Keratinocyte (primary cell): ENCODE measurements at regions not wholly inside any gene's neighbourhood (a gene's known extent, or its start where the extent isn't known, plus 50 kb on each side); places are given as distances from the start of the nearest gene placed in this dataset.

Source experiments
- DNase-seq: peaks from one replicate; pipeline ENCODE4 v3.0.0-alpha.2; 2011; ENCODE audit warnings: low read depth, missing footprints, low spot score
- FAIRE-seq: peaks from 2 replicates; lab custom pipeline; 2011; peaks lifted over from hg19 to GRCh38; lab: Jason Lieb, UNC
- H2AFZ ChIP-seq: 2 replicates; pipeline ENCODE4 v1.6.0; 2012; ENCODE audit warnings: low read length, control low read depth, inconsistent platforms; ENCODE audit not compliant: control insufficient read depth
- H3K27ac ChIP-seq: 2 replicates; pipeline ENCODE4 v1.5.1; 2011; ENCODE audit warnings: low read length; ENCODE audit not compliant: control insufficient read depth, insufficient read depth
- H3K27me3 ChIP-seq: 3 replicates; pipeline ENCODE4 v1.6.0; 2011; ENCODE audit warnings: low read length; ENCODE audit not compliant: control insufficient read depth, insufficient read depth; ENCODE audit errors: extremely low read depth
- H3K36me3 ChIP-seq, 2 experiments: 2 replicates in 1 of 2; 3 replicates in 1 of 2; pipeline ENCODE4 v1.5.1; 2011; ENCODE audit warnings: low read length in 2 of 2, mild to moderate bottlenecking in 1 of 2; ENCODE audit not compliant: control insufficient read depth in 2 of 2, insufficient read depth in 2 of 2; ENCODE audit errors: extremely low read depth in 1 of 2
- H3K4me1 ChIP-seq: 3 replicates; pipeline ENCODE4 v1.5.1; 2011; ENCODE audit warnings: low read length; ENCODE audit not compliant: control insufficient read depth, insufficient read depth; ENCODE audit errors: extremely low read depth
- H3K4me2 ChIP-seq: 3 replicates; pipeline ENCODE4 v1.6.0; 2011; ENCODE audit warnings: low read depth, low read length; ENCODE audit not compliant: control insufficient read depth, insufficient read depth; ENCODE audit errors: extremely low read depth
- H3K4me3 ChIP-seq, 3 experiments: fragments of 200-600 bp in 1 of 3; sonication (generic) in 1 of 3; 2 replicates in 2 of 3; 3 replicates in 1 of 3; pipeline ENCODE4 v1.5.1; 2011 to 2016; ENCODE audit warnings: low read length in 3 of 3, mild to moderate bottlenecking in 3 of 3, control low read depth in 2 of 3, inconsistent platforms in 1 of 3, low read depth in 1 of 3, mixed read lengths in 1 of 3, mixed run types in 1 of 3, moderate library complexity in 1 of 3; ENCODE audit not compliant: control insufficient read depth in 2 of 3, insufficient read depth in 2 of 3; ENCODE audit errors: extremely low read depth in 1 of 3
- H3K79me2 ChIP-seq: 2 replicates; pipeline ENCODE4 v1.6.0; 2012; ENCODE audit warnings: low read length; ENCODE audit not compliant: control insufficient read depth, insufficient read depth
- H3K9ac ChIP-seq: 3 replicates; pipeline ENCODE4 v1.6.0; 2011; ENCODE audit warnings: low read length; ENCODE audit not compliant: control insufficient read depth, insufficient read depth; ENCODE audit errors: extremely low read depth
- H3K9me1 ChIP-seq: 3 replicates; pipeline ENCODE4 v1.6.0; 2011; ENCODE audit warnings: low read length; ENCODE audit not compliant: control insufficient read depth, insufficient read depth; ENCODE audit errors: extremely low read depth
- H3K9me3 ChIP-seq: 2 replicates; pipeline ENCODE4 v1.5.1; 2012; ENCODE audit warnings: low read depth, low read length; ENCODE audit not compliant: control insufficient read depth
- H4K20me1 ChIP-seq: 3 replicates; pipeline ENCODE4 v1.6.0; 2011; ENCODE audit warnings: low read length; ENCODE audit not compliant: control insufficient read depth, insufficient read depth; ENCODE audit errors: extremely low read depth
- EZH2 ChIP-seq: IDR thresholded peaks from one replicate; pipeline ENCODE4 v1.6.1; 2012; ENCODE audit warnings: inconsistent platforms, mild to moderate bottlenecking, low read length, moderate library complexity
- dilution Hi-C: fragments of 300-500 bp; cut with MboI; formaldehyde crosslinking; loops from one replicate; pipeline ENCODE4 v1.7.0; 2020; ENCODE audit warnings: low sequenced_read_pairs; ENCODE audit not compliant: extremely low pct_ligation_motif_present
- TF ChIP-seq, protein P1 (sequence below), 3 experiments: IDR thresholded peaks in 1 of 3; conservative IDR thresholded peaks in 1 of 3; optimal IDR thresholded peaks in 1 of 3; 2 replicates in 2 of 3; 3 replicates in 1 of 3; pipeline versions ENCODE3 to v1.5.1; 2011; ENCODE audit warnings: low read length in 3 of 3, mild to moderate bottlenecking in 3 of 3, moderate library complexity in 2 of 3, control low read depth in 1 of 3, inconsistent platforms in 1 of 3; ENCODE audit not compliant: insufficient read depth in 2 of 3; ENCODE audit errors: extremely low read depth in 1 of 3

- FAIRE-seq (no peak), DNase-seq (no peak)
- H3K4me3 ChIP-seq: no peak overlapping the region
- TF ChIP-seq EZH2: no peak
- TF ChIP-seq, protein P1, sequence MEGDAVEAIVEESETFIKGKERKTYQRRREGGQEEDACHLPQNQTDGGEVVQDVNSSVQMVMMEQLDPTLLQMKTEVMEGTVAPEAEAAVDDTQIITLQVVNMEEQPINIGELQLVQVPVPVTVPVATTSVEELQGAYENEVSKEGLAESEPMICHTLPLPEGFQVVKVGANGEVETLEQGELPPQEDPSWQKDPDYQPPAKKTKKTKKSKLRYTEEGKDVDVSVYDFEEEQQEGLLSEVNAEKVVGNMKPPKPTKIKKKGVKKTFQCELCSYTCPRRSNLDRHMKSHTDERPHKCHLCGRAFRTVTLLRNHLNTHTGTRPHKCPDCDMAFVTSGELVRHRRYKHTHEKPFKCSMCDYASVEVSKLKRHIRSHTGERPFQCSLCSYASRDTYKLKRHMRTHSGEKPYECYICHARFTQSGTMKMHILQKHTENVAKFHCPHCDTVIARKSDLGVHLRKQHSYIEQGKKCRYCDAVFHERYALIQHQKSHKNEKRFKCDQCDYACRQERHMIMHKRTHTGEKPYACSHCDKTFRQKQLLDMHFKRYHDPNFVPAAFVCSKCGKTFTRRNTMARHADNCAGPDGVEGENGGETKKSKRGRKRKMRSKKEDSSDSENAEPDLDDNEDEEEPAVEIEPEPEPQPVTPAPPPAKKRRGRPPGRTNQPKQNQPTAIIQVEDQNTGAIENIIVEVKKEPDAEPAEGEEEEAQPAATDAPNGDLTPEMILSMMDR (optimal IDR thresholded peaks at IDR 0.05 in 1 of 3, IDR thresholded peaks at IDR 0.05 in 1 of 3, conservative IDR thresholded peaks at IDR 0.05 in 1 of 3; ENCODE audit: extremely low read depth in 1 of 3, insufficient read depth in 2 of 3, low read length in 3 of 3): no peak
- no peaks in the 10 kb centered on the region for H3K79me2 ChIP-seq
- no peaks in the 10 kb centered on the region for H3K9me3 ChIP-seq
- H3K4me1 ChIP-seq: no peaks in the 10 kb centered on the region
- H4K20me1 ChIP-seq: no peaks in the 10 kb centered on the region
- H3K27me3 ChIP-seq: no peaks in the 10 kb centered on the region
- no peak overlapping the region for H2AFZ ChIP-seq
- H3K4me2 ChIP-seq: no peak overlapping the region
- H3K27ac ChIP-seq: no peak overlapping the region
- H3K9ac ChIP-seq: no peak overlapping the region
- dilution Hi-C loops: no loop called here
- no peaks in the 10 kb centered on the region for H3K9me1 ChIP-seq
- H3K36me3 ChIP-seq: no peaks in the 10 kb centered on the region
Measured at GRCh38 chr3:5798809-5799208, 611.3 kb downstream of the EDEM1 start.

DNA sequence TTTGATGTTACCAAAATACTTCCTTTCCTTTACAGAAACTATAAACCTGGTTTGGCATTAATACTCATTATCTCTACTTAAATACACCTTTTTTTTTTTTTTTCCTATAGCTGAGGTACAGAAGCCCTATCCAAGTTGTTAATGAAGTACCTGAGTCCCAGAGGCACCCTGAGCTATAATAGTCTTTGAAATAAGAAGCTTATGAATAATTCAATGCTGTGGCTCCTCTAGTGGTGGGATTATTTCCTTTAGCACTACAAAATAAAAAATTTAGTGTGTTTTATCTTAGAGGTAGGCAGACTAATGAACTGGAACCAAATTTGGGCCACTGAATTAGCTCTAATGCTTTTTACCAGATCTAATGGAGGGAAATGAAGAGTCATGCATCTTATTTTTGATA lies 611.9 kb downstream of the EDEM1 start:
- H3K9me1 ChIP-seq: no peaks in the 10 kb centered on the region
- H4K20me1 ChIP-seq: no peaks in the 10 kb centered on the region
- H3K27me3 ChIP-seq: no peaks in the 10 kb centered on the region
- H2AFZ ChIP-seq: no peak overlapping the region
- DNase-seq (no peak), FAIRE-seq (no peak)
- no peak overlapping the region for H3K9ac ChIP-seq
- H3K27ac ChIP-seq: no peak overlapping the region
- H3K9me3 ChIP-seq: no peaks in the 10 kb centered on the region
- no peak overlapping the region for H3K4me3 ChIP-seq
- H3K4me2 ChIP-seq: no peak overlapping the region
- dilution Hi-C loops: no loop called here
- no peaks in the 10 kb centered on the region for H3K79me2 ChIP-seq
- no peaks in the 10 kb centered on the region for H3K36me3 ChIP-seq
- H3K4me1 ChIP-seq: no peaks in the 10 kb centered on the region
- TF ChIP-seq EZH2: no peak
- TF ChIP-seq, protein P1 (optimal IDR thresholded peaks at IDR 0.05 in 1 of 3, IDR thresholded peaks at IDR 0.05 in 1 of 3, conservative IDR thresholded peaks at IDR 0.05 in 1 of 3; ENCODE audit: extremely low read depth in 1 of 3, insufficient read depth in 2 of 3, low read length in 3 of 3): no peak
